H54 (cell line): ENCODE measurements at regions not wholly inside any gene's neighbourhood (a gene's known extent, or its start where the extent isn't known, plus 50 kb on each side); places are given as distances from the start of the nearest gene placed in this dataset.

ENCODE experiments used
- DNase-seq: peaks from one replicate; pipeline ENCODE4 v3.0.0; 2011; ENCODE audit warnings: low spot score, mixed read lengths; ENCODE audit not compliant: insufficient read length
- FAIRE-seq: peaks from 3 replicates; lab custom pipeline; 2011; peaks lifted over from hg19 to GRCh38; lab: Jason Lieb, UNC
- POLR2A ChIP-seq: IDR thresholded peaks from 2 replicates; pipeline ENCODE4 v1.6.1; 2011; ENCODE audit warnings: low read depth, mild to moderate bottlenecking, low read length

DNA sequence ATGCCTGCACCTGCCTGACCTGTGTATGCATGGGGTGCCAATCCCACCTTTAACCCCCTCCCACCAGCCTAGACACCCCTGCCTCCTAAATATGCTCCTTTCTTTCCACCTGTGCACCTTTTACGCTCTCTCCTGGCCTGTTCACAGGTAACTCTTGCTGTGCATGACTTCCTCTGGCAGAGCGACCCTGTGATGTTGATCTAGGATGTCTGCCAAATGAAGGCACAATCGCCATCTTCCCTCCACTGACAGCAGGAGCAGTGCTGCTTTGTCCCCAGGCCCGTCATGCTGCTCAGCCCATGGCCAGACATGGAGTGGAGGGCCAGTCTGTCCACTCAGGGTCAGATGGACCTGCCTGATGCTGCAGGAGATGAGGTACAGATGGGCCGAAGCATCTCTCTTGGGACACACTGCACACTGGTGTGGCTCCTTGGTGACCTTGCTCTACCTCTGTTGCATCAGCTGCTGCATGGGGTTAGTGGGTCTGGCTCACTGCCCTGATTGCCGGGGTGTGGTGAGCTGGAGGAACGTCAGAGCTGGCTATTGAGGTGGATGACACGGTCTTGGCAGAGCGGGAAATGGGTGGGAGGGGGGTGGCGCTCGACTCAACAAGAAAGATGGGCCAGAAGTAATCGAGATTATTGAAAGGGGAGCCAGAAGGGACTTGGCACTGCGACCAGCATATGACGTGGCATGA is 101.7 kb upstream of the PITX1 start:
- FAIRE-seq: no peak
- DNase-seq: peak; percentile 54
- TF ChIP-seq POLR2A: no peak

DNA sequence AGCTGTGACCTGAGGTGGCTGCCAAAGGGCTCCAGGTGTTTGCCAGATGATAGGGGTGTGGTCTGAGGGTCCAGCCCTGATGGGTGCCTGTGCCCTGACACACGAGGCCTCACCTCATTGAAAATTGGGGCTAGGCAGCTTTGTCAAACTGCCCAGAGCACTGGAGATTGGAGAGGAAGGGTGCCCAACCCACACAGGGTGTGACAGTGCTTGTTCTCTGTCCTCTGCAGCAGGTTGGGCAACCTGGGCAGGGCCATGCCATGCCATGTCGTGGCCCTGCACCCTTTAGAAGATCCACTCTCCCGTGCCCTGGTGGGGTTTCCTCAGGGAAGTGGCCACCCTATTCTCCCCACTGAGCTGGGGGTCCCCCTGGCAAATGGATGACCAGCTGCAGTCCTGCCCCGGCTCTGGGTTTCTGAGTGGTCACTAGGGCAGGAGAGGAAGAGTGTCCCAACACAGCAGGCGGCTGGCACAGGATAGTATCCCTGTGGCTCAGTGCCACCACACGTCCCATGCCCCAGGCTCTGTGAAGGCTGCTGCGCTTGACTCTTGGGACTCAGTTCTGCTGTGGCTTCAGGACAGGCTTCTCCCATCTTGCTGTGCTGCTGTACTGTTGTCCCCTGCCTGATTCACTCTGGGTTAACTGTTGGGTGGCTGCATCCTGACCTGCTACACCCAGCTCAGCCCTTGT is 100.8 kb upstream of the PITX1 start:
- FAIRE-seq (no peak), DNase-seq (no peak)
- TF ChIP-seq POLR2A: no peak

DNA sequence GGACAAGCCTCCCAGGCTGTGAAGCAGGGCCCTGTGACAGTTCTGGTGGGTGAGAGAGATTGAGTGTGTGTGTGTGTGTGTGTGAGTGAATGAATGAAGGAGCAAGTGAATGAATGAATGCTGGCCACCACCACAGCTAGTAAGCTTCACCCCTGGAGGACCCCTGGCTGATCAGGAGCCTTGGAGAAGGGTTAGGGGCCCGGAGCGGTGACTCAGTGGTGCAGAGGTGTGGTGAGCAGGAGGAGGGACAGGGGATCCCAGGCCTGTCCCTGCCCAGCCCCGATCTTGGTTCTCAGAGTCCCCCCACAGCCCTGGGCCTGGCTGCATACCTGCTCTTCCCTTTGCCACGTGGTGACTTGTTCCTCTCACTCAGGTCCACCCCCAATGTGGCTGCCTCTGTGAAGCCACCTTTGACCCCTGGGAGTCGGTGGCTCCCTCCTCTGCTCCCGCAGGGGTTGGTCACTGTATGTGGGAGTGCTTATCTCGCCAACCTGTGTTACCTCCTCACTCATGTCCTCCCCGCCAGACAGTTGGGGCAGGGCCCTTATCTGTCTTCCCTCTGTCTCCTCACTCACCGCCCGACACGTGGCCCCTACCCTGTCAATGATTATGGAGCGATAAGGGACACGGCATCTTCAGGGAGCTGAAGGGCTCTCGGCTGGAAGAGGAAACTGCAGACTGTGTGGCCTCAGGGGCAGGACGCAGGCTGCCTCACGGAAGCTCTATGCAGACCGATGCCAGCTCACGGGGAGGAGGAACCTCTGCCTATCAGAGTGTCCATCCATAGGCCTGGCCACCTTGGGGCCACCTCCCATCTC is 99.9 kb upstream of the PITX1 start:
- DNase-seq: no peak
- no peak for TF ChIP-seq POLR2A
- no peak for FAIRE-seq

GRCh38 chr5:135133181-135133580 is 99.2 kb upstream of the PITX1 start:
- DNase-seq (no peak), FAIRE-seq (no peak)
- no peak for TF ChIP-seq POLR2A

GRCh38 chr5:135131801-135132680 is 98.0 kb upstream of the PITX1 start:
- DNase-seq (no peak), FAIRE-seq (no peak)
- TF ChIP-seq POLR2A: no peak

GRCh38 chr5:135130261-135131215 is 96.5 kb upstream of the PITX1 start:
- no peak for TF ChIP-seq POLR2A
- no peak for FAIRE-seq
- no peak for DNase-seq

GRCh38 chr5:135129307-135129706 is 95.3 kb upstream of the PITX1 start:
- no peak for TF ChIP-seq POLR2A
- FAIRE-seq (no peak), DNase-seq (no peak)

DNA sequence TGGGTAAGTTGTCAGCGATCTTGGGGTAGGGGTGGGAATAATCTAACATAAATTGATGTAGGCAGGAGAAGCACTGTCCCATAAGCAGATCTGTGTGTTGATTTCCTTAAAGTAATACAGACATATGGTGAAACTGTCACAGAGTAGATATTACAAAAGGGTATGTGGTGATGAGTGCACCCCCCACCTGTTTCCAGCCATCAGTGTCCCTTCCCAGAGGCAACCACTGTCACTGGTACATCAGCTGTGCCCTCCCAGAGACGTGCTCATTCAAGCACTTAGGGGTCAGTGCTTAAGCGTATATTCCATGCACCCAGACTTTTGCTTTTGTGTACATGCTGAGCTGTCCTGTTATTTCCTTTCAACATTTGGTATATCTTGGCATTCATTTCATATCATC is 94.3 kb upstream of the PITX1 start:
- FAIRE-seq (no peak), DNase-seq (no peak)
- no peak for TF ChIP-seq POLR2A

DNA sequence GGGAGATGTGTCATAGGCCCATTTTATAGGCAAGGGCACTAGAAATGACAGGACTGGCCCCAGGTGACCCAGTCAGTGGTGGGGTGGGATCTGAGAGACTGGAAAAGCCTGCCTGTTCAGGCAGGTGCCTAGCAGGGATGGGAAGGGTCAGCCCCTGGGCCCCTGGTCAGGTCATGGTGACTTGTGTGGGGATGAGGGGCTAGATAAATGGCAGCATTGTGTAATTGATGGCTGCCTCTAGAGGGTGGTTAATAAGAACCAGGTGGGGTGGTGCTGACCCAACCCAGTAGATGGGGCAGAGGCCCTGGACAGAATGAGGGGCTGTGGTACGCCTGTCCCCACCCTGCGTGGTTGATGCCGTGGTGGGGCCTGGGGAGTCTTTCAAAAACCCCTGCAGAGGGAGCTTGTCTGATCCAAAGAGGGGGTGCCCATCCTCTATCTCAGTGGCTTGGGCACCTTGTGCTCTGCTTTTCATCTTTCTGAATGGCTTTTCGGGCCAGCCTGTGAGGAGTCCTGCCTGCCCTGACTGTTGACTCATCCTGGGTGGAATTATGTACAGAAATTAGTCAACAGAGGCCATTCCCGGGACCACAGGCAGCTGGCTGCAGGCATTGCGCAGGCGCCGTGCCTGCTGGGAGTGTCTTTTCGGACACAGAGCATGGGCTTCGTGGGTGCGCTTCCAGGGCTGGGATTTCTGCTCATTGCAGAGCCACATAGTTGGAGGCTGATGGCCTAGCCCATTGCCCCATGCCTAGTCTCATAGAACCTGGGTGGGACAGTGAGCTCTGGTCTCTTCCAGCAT is 93.6 kb upstream of the PITX1 start:
- FAIRE-seq (peak; percentile 41), DNase-seq (peak; percentile 97)
- no peak for TF ChIP-seq POLR2A

- TF ChIP-seq POLR2A: no peak
- no peak for DNase-seq
- FAIRE-seq: no peak
Observed at GRCh38 chr5:135126688-135127438, 92.8 kb upstream of the PITX1 start.

GRCh38 chr5:135124724-135125123 is 90.7 kb upstream of the PITX1 start:
- FAIRE-seq: no peak

More at GRCh38 chr5:135124724-135125123, 90.7 kb upstream of the PITX1 start:
- no peak for TF ChIP-seq POLR2A
- DNase-seq: no peak
